GM19023 (cell line): ENCODE measurements at regions not wholly inside any gene's neighbourhood (a gene's known extent, or its start where the extent isn't known, plus 50 kb on each side); places are given as distances from the start of the nearest gene placed in this dataset.

Experiments
- ATAC-seq: cut with Tn5 transposase; IDR thresholded peaks from one replicate; pipeline ENCODE4 v1.9.1; 2021; ENCODE audit warnings: mild to moderate bottlenecking, moderate library complexity; ENCODE audit not compliant: unreplicated experiment

- ATAC-seq, result no peak
Observed at GRCh38 chr16:86898386-86898785, 320.0 kb downstream of the FOXL1 start.

GRCh38 chr16:86899151-86899550 is 320.8 kb downstream of the FOXL1 start:
- ATAC-seq, result no peak

DNA sequence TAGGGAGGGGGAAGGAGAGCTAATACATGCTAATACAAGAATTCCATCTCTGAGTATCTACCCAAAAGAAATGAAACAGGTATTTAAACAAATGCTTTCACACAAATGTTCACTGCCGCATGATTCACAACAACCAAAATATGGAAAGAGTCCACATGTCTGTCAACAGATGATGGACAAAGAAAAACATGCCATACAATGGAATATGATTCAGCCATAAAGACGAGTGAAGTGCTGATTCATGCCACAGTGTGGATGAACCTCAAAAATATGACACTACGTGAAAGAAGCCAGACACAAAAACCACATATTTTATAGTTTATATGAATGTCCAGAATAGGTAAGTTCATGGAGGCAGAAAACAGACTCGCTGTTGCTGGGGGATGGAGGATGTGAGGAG is 321.4 kb downstream of the FOXL1 start:
- no peak for ATAC-seq

GRCh38 chr16:86901483-86901882 is 323.1 kb downstream of the FOXL1 start:
- ATAC-seq, result no peak

DNA sequence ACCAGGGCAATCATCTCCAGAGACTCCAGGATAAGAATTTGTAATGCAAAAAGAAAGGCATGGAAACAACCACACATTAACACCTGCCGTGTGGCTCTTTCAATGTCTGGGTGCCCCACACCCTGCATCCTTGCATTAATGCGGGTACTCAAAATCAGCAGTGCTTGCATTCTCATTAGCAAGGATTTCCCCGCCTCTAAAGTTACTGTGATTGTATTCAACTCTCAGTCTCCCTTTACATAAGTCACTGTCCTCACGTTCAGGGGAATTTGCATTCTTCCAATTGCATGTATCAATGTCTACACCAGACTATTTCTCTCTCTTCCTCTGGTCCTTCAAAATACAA is 324.3 kb downstream of the FOXL1 start:
- no peak for ATAC-seq

GRCh38 chr16:86903068-86903467 is 324.7 kb downstream of the FOXL1 start:
- ATAC-seq, result no peak

GRCh38 chr16:86905302-86905701 is 327.0 kb downstream of the FOXL1 start:
- no peak for ATAC-seq

DNA sequence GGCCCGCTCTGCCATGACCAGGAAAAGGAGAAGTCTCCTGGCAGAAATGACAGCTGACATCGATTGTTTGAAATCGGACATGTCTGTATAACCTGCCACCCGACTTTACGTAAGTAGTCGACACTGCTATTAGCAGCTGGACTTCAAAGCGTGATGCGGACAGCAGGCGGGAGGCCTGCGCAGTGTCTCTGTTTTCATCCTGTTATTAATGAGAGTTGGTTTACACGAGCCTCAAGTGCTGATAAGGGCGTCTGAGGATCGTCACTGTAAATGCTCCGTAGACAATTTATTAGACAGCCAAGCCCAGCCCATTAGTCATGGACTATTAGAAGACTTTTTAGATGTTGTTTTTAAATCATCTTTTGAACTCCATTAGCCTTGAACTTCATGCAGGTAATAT is 328.3 kb downstream of the FOXL1 start:
- no peak for ATAC-seq

- no peak for ATAC-seq
Observed at GRCh38 chr16:86909359-86910160, 331.2 kb downstream of the FOXL1 start.

GRCh38 chr16:86910161-86910769 is 331.9 kb downstream of the FOXL1 start:
- ATAC-seq, result no peak

GRCh38 chr16:86911437-86911958 is 333.1 kb downstream of the FOXL1 start:
- ATAC-seq, result no peak

DNA sequence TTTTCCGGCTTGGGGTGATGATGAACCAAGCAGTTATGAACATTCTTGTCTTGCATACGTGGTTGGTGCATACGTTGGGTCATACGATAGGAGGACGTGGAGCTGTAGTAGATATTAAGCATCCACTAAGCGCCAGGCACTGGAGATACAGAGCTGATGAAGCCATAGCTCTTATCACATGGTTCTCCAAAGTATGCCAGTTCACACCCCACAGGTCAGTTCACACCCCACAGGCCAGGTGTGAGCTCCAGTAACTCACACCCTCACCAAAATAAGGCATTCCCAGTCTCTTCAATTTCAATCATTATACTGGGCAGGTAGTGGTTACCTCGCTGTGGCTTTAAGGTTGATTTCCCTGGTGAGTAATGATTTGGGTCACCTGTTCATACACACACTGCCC is 335.5 kb downstream of the FOXL1 start:
- no peak for ATAC-seq

DNA sequence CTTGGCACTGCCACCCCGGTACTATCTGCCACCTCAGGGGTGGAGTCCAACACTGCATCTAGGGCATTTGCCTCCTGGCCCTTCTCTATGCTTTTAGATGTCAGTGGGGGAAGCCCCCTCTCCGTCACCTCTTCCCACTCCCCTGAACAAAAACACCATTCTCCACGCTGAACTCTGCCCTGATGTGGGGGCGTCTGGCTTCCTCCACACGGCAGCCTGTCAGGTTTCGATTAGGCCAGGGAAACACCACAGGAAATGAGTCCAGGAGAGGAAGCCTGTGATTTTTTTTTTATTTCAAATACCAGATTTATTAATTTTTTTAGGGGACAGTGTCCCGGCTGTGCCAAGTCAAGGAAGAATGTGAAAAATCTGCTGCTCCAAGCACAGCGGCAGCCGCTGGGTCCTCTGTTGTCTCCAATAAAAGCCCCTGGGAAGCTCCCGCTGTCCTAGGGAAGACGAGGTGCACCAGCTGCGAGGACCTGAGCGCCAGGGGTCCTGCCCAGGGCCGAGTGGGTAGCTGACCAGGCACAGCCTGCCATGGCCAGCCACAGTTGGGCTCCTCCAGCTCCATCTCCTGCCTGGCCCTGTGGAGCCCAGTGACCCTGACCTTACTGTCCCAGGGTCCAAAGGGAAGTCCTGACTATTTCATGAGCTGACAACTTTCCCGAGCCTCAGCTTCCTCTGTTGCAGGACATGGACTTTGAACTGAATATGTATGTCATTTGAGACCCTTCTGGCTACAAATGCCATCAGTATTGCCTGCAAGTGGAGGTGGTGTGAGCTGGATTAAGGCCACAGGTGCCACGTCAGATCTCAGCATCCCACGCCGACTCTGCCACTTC is 336.7 kb downstream of the FOXL1 start:
- no peak for ATAC-seq

DNA sequence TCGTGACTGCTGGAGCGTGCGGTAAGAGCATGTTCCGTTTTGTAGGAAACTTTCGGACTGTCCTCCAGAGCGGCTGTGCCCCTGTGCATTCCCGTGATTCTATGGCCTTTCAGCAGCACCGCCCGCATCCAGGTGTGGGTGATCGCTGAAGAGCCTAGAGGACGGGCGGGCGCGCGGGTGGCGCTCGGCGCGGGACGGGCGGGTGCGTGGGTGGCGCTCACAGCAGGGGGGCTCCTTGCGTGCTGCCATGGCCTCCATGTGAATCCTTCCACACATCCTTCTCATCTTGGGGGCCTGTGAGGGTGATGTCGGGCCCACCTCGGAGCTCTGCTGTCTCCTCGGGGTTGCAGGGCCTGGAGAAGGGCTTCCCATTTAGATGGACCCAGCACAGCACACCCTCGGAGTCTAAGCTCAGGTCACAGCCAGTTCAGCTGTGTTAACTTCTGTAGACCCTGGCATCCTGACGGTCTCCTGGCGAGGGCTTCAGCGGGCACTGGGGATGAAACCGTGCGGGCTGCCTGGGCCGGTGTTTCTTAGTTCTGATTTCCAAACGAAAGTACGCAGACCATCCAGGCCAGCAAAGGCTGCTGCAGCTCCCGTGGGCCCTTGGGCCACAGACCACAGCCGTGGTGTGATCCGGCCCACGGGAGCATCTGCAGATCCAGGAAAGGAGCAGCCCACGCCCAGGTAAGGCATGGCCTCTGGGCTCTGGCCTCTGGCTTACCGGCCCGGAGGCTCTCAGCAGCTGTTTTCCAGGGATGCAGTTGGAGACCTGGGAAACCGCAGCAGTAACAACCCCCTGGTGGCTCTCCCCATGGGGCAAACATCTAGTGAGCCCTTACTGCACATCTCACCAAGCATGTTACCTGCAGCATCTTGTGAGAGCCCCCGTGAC is 339.4 kb downstream of the FOXL1 start:
- no peak for ATAC-seq

DNA sequence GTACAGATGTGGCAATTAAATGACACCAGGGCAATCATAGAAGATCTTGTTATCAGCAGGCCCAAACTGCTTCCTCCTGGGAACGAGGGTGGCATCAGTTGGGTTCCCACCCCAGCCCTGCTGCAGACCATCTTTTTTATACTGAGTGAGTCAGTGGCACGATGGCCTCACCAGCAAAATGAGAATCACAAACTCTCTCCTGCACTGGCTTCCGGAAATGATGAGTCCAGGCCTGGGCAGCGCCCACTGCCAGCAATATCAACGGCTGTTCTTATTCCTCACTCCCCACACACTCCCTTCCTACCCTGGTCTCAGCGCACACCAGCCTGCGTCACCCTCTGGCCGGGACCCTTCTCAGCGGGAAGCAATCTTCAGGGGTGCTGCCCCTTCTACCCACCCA is 340.3 kb downstream of the FOXL1 start:
- ATAC-seq, result no peak

GRCh38 chr16:86919078-86919477 is 340.7 kb downstream of the FOXL1 start:
- no peak for ATAC-seq

DNA sequence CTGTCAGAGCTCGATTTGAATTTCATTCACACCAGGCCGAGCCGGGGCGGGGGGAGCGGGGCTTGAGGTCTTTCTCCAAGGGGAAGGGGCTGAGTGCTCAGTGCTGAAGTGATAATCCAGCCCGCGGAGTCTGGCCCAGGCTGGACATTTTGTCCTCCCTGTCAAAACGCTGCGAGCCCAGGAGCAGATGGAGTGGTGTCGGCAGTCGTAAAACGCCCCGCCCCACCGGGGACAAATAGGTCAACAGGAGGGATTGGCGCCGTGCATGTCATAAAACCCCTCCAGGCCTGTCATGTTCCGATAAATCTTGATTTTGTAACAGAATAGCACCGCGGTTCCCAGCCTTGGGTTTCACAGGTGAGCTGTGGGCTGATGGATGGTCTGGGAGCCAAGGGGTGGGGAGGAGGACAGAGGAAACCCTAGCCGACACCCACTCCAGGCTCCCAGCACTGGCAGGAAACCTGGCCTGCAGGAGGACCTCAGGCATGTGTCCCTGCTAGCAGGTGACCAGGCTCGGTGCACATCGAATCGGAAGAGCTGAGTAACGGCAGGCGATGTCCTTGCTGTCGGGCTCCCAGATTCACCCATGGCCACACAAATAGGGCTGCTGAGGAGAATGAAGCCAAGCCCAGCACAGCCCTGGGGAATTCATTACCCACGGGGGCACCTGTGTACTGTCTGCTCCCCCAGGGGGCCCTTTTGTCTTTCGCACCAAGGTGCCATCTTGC is 341.4 kb downstream of the FOXL1 start:
- no peak for ATAC-seq

- no peak for ATAC-seq
Observed at GRCh38 chr16:86921289-86921688, 342.9 kb downstream of the FOXL1 start.

- ATAC-seq, result no peak
Observed at GRCh38 chr16:86922311-86922710, 344.0 kb downstream of the FOXL1 start.

DNA sequence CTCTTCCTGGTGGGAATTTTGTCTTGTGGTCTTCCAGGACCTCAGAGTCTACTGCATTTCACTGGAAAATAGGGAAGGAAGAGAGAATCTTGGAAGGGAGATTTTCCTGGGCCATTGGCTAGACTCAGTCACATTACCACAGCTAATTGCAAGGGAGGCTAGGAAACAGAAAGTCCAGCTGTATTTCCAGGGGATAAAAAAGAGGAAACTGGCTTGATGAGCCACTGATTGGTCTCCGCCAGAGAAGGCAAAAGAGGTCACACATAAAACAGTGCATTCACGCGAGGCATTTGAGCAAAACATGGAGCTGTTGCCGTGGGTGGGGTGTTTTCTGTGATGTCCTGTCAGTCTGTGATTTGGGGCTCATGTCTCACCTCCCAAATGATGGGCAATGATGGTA is 345.3 kb downstream of the FOXL1 start:
- ATAC-seq, result no peak
